Parathyroid adenoma (tissue), 2 donors: ENCODE measurements at regions not wholly inside any gene's neighbourhood (a gene's known extent, or its start where the extent isn't known, plus 50 kb on each side); places are given as distances from the start of the nearest gene placed in this dataset.

Source experiments
- H2AFZ ChIP-seq: fragments of 300-600 bp; sonication (generic); one replicate; pipeline ENCODE4 v1.7.0; 2017; ENCODE audit warnings: antibody characterized with exemption, mild to moderate bottlenecking
- H3K27ac ChIP-seq: fragments of 300-600 bp; sonication (generic); one replicate; pipeline ENCODE4 v1.7.0; 2017
- H3K27me3 ChIP-seq: fragments of 300-600 bp; sonication (generic); one replicate; pipeline ENCODE4 v1.7.0; 2017; ENCODE audit warnings: low read length; ENCODE audit not compliant: control insufficient read depth, insufficient read depth
- H3K36me3 ChIP-seq: fragments of 300-600 bp; sonication (generic); one replicate; pipeline ENCODE4 v1.7.0; 2017; ENCODE audit warnings: low read length; ENCODE audit not compliant: control insufficient read depth, insufficient read depth
- H3K4me1 ChIP-seq: fragments of 300-600 bp; sonication (generic); one replicate; pipeline ENCODE4 v1.7.0; 2017; ENCODE audit warnings: control low read depth
- H3K4me2 ChIP-seq: fragments of 300-600 bp; sonication (generic); one replicate; pipeline ENCODE4 v1.7.0; 2017; ENCODE audit warnings: low read length
- H3K4me3 ChIP-seq: fragments of 300-600 bp; sonication (generic); one replicate; pipeline ENCODE4 v1.7.0; 2017; ENCODE audit warnings: low read depth, low read length
- H3K79me2 ChIP-seq: fragments of 300-600 bp; sonication (generic); one replicate; pipeline ENCODE4 v1.7.0; 2017; ENCODE audit warnings: control low read depth
- H3K9ac ChIP-seq: fragments of 300-600 bp; sonication (generic); one replicate; pipeline ENCODE4 v1.7.0; 2017; ENCODE audit warnings: mild to moderate bottlenecking
- H3K9me3 ChIP-seq: fragments of 300-600 bp; sonication (generic); one replicate; pipeline ENCODE4 v1.7.0; 2017; ENCODE audit warnings: low read length; ENCODE audit not compliant: control insufficient read depth
- TF ChIP-seq, protein P1 (sequence below): fragments of 300-600 bp; sonication (generic); IDR thresholded peaks from one replicate; pipeline ENCODE4 v1.7.0; 2017; ENCODE audit warnings: antibody characterized with exemption, mild to moderate bottlenecking
- donor health status: primary hyperparathyroidism.

- Histone ChIP-seq H3K4me3 (no peak overlapping the region), H3K9me3 (no peaks in the 10 kb centered on the region), H3K36me3 (no peaks in the 10 kb centered on the region), H3K4me1 (no peaks in the 10 kb centered on the region), H3K27me3 (peaks cover 3% of the 10 kb centered on the region), H2AFZ (no peak overlapping the region), H3K4me2 (no peak overlapping the region), H3K9ac (no peak overlapping the region), H3K27ac (no peak overlapping the region), H3K79me2 (no peaks in the 10 kb centered on the region)
- TF ChIP-seq, protein P1, sequence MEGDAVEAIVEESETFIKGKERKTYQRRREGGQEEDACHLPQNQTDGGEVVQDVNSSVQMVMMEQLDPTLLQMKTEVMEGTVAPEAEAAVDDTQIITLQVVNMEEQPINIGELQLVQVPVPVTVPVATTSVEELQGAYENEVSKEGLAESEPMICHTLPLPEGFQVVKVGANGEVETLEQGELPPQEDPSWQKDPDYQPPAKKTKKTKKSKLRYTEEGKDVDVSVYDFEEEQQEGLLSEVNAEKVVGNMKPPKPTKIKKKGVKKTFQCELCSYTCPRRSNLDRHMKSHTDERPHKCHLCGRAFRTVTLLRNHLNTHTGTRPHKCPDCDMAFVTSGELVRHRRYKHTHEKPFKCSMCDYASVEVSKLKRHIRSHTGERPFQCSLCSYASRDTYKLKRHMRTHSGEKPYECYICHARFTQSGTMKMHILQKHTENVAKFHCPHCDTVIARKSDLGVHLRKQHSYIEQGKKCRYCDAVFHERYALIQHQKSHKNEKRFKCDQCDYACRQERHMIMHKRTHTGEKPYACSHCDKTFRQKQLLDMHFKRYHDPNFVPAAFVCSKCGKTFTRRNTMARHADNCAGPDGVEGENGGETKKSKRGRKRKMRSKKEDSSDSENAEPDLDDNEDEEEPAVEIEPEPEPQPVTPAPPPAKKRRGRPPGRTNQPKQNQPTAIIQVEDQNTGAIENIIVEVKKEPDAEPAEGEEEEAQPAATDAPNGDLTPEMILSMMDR = no peak
Observed at GRCh38 chr18:78731016-78731397, 248.6 kb upstream of the SALL3 start.

GRCh38 chr18:78731398-78732032 is 248.1 kb upstream of the SALL3 start:
- Histone ChIP-seq H3K27me3 (peaks cover 3% of the 10 kb centered on the region), H2AFZ (no peak overlapping the region), H3K4me3 (no peak overlapping the region), H3K36me3 (no peaks in the 10 kb centered on the region), H3K27ac (no peak overlapping the region), H3K4me1 (no peaks in the 10 kb centered on the region), H3K9ac (no peak overlapping the region), H3K4me2 (no peak overlapping the region), H3K79me2 (no peaks in the 10 kb centered on the region), H3K9me3 (no peaks in the 10 kb centered on the region)
- TF ChIP-seq, protein P1 = no peak

DNA sequence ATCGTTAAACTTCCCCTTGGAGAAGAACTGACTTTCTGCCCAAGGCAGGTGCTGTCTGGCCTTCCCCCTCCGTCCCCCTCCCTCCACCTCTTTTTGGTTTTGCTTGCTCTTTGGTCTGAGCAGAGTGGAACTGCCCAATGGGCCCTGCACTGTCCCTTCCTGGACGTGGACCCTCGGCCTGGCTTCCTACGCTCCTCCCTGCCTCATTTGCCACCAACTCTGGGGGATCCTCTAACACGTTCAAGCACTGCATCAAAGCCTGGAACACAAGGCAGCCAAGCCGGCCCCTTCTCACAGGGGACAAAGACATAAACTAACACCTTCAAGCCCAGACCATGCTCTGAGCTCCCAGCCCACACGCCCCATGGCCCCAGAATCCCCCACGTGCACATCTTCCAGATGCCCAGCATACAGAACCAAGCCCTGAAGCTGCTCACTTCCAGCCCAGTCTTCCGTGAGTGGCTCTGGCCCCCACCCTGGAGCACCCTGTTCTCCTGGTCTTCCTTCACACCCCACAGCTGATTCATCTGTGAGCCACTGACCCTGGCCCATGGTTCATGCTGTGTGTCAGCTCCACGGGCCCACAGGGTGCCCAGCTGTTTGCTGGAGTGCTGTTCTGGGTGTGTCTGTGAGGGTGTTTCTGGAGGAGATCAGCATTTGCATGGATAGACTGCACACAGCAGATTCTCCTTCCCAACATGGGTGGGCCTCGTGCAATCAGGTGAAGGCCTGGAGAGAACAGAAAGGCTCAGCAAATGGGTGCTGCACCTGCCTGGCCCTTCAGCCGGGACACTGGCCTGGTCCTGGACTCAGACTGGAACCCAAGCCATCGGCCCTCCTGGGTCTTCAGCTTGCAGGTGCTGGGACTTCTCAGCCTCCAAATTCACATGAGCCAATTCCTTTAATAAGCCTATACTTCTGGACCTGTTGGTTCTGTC is 247.1 kb upstream of the SALL3 start:
- no peak overlapping the region for H2AFZ ChIP-seq
- no peak overlapping the region for H3K4me2 ChIP-seq
- H3K27me3 ChIP-seq = peaks cover 3% of the 10 kb centered on the region
- no peaks in the 10 kb centered on the region for H3K4me1 ChIP-seq
- no peak overlapping the region for H3K4me3 ChIP-seq
- H3K9ac ChIP-seq = no peak overlapping the region
- no peaks in the 10 kb centered on the region for H3K36me3 ChIP-seq
- H3K27ac ChIP-seq = no peak overlapping the region
- H3K9me3 ChIP-seq = no peaks in the 10 kb centered on the region
- no peaks in the 10 kb centered on the region for H3K79me2 ChIP-seq
- TF ChIP-seq, protein P1 = no peak

DNA sequence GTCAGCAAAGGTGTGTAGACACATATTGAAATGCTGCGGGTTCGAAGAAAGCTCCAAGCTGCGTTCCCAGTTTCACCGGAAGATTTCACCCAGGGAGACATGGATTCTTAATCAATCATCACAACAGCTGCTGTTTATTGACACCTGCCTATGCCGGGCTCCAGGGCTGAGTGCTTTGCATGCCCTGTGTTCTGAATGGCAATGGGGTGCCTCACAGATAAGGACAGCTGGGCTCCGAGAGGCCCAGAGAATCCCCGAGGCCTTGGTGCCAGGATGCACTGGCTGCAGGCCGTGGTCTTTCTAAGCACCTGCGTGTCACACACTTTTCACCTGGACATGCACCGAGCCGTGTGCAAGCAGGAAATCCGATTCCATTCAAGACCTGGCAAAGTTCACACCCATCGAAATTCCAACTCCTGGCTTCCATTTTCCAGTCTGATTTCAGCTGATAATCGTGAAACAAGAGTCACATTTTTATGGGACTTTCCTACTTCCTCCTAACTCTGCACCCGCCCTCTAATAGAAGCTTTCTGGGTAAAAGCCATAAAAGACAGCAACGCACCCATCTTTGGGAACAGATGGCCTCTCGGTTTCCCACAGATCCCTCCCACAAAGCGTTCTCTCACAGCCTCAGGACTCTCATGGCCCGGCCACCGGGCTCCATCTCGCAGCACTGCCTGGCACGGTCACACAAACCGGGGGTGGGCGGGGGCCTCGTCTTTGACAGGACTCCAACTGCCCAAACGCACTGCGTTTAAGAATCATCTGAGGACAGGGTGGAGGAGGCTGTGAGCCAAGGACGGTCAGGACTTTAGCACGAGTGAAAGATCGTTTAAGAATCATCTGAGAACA is 245.6 kb upstream of the SALL3 start:
- Histone ChIP-seq H3K27ac (no peak overlapping the region), H3K4me2 (no peak overlapping the region), H3K4me1 (no peaks in the 10 kb centered on the region), H3K36me3 (no peaks in the 10 kb centered on the region), H3K9me3 (no peaks in the 10 kb centered on the region), H3K4me3 (no peak overlapping the region), H3K27me3 (peaks cover 3% of the 10 kb centered on the region), H3K9ac (no peak overlapping the region), H3K79me2 (no peaks in the 10 kb centered on the region), H2AFZ (no peak overlapping the region)
- TF ChIP-seq, protein P1 = no peak
